Lung (tissue), 11 donors: ENCODE measurements at regions not wholly inside any gene's neighbourhood (a gene's known extent, or its start where the extent isn't known, plus 50 kb on each side); places are given as distances from the start of the nearest gene placed in this dataset.

Experiments
- ATAC-seq: fragments of 200-7000 bp; cut with Tn5 transposase; one replicate; pipeline ENCODE4 v1.9.1; 2020; ENCODE audit warnings: moderate number of reproducible peaks; ENCODE audit not compliant: insufficient read depth, low FRiP score
- DNase-seq, 3 donors: peaks; one replicate each; pipeline ENCODE4 v3.0.0-alpha.2; 2013 to 2017
- H3K27ac ChIP-seq, 2 donors: one replicate each; pipeline ENCODE4 v1.5.1; 2013; ENCODE audit warnings: mild to moderate bottlenecking in 2 of 2, moderate library complexity in 2 of 2, control low read depth in 1 of 2, inconsistent platforms in 1 of 2, low read depth in 1 of 2, low read length in 1 of 2
- H3K27me3 ChIP-seq, 3 donors: one replicate each; pipeline ENCODE4 v1.5.1; 2013; ENCODE audit warnings: low read length in 2 of 3; ENCODE audit not compliant: control insufficient read depth in 3 of 3, insufficient read depth in 3 of 3
- H3K36me3 ChIP-seq, 4 donors: one replicate each; pipeline ENCODE4 v1.5.1; 2013; ENCODE audit warnings: low read length in 4 of 4, mild to moderate bottlenecking in 1 of 4, moderate library complexity in 1 of 4; ENCODE audit not compliant: control insufficient read depth in 4 of 4, insufficient read depth in 4 of 4
- H3K4me1 ChIP-seq, 5 donors: one replicate each; pipeline ENCODE4 v1.5.1; 2013; ENCODE audit warnings: low read length in 5 of 5, mild to moderate bottlenecking in 2 of 5, moderate library complexity in 1 of 5; ENCODE audit not compliant: control insufficient read depth in 5 of 5, insufficient read depth in 5 of 5
- H3K4me3 ChIP-seq: one replicate; pipeline ENCODE4 v1.5.1; 2013; ENCODE audit warnings: mild to moderate bottlenecking, control low read depth, moderate library complexity
- H3K9ac ChIP-seq, 2 donors: one replicate each; pipeline ENCODE4 v1.5.1; 2013; ENCODE audit warnings: low read length in 2 of 2, control low read depth in 1 of 2; ENCODE audit not compliant: insufficient read depth in 1 of 2
- H3K9me3 ChIP-seq, 4 donors: one replicate each; pipeline ENCODE4 v1.5.1; 2013; ENCODE audit warnings: low read length in 3 of 4, mild to moderate bottlenecking in 1 of 4, moderate library complexity in 1 of 4; ENCODE audit not compliant: control insufficient read depth in 4 of 4, insufficient read depth in 3 of 4
- WGBS, 2 donors: extraction: QIAGEN DNeasy Blood & Tissue Kit; methylation state at CpG; one replicate each; pipeline ENCODE4 v1.1.7; 2013; 5-methylcytosine and 5-hydroxymethylcytosine counted together
- TF ChIP-seq, protein P1 (sequence below): IDR thresholded peaks from 2 replicates; pipeline ENCODE4 v1.5.1; 2012; ENCODE audit warnings: mild to moderate bottlenecking; ENCODE audit errors: control extremely low read depth, extremely low read depth
- donor health status: control.
- donor health status: control.
- donor health status: Bipolar disorder and iron deficiency.
- donor health status: healthy.
- donor health status: DM: yes; HTN: yes; CAD: no.

DNA sequence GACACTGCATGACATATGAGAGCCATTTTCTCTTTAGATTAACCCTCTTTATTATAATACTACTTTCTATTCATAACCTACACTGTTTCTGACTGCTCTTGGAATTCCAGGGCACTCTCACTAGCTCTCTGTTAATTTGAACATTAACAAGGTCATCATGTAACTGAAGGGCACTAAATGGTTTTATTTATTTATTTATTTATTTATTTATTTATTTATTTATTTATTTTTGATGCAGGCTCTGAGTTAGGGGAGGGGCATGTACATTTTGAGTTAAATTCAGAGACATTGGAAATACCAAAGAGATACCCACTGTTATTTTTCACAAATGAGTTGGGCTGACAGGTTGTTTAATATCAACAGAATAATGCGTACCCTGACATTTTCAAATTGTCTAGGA, 1038.7 kb upstream of the NRXN1 start:
- ATAC-seq = no peak
- TF ChIP-seq, protein P1, sequence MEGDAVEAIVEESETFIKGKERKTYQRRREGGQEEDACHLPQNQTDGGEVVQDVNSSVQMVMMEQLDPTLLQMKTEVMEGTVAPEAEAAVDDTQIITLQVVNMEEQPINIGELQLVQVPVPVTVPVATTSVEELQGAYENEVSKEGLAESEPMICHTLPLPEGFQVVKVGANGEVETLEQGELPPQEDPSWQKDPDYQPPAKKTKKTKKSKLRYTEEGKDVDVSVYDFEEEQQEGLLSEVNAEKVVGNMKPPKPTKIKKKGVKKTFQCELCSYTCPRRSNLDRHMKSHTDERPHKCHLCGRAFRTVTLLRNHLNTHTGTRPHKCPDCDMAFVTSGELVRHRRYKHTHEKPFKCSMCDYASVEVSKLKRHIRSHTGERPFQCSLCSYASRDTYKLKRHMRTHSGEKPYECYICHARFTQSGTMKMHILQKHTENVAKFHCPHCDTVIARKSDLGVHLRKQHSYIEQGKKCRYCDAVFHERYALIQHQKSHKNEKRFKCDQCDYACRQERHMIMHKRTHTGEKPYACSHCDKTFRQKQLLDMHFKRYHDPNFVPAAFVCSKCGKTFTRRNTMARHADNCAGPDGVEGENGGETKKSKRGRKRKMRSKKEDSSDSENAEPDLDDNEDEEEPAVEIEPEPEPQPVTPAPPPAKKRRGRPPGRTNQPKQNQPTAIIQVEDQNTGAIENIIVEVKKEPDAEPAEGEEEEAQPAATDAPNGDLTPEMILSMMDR = no peak
- Histone ChIP-seq H3K9ac (no peak overlapping the region), H3K9me3 (peaks cover 0 to 2% (median 0%) of the 10 kb centered on the region in 4 donors), H3K36me3 (no peaks in the 10 kb centered on the region), H3K27ac (no peak overlapping the region), H3K4me3 (no peak overlapping the region), H3K27me3 (no peaks in the 10 kb centered on the region), H3K4me1 (no peaks in the 10 kb centered on the region)
- no peak for DNase-seq
- WGBS, 2 donors = 94 to 95% methylated on average over 1 of the region's 1 CpG

- Histone ChIP-seq H3K27ac (no peak overlapping the region), H3K9ac (no peak overlapping the region), H3K36me3 (no peaks in the 10 kb centered on the region), H3K27me3 (no peaks in the 10 kb centered on the region), H3K4me1 (no peaks in the 10 kb centered on the region), H3K9me3 (no peaks in the 10 kb centered on the region), H3K4me3 (no peak overlapping the region)
- ATAC-seq (no peak), DNase-seq (no peak)
- 91% methylated on average over 4 of the region's 4 CpGs for WGBS, 2 donors
- TF ChIP-seq, protein P1 = no peak
Observed at GRCh38 chr2:52064234-52064633, 1032.3 kb upstream of the NRXN1 start.

DNA sequence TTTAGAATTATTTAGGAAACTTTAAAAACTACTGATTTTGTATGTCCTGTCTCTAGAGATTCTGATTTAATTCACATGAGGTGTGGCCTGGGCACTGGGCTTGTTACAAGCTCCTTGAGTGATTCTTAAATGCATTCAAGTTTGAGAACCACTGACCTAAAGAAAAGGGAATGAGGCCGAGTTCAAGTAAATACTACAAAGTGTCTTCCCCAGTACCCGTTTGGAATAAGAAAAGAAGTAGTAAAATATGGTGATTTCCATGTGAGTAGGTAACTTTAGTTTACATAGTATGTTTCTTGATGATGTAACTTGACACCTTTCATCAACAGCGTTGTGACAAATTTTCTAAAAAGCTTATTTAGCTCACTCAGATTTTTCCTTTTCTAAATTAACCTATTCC, 1022.9 kb upstream of the NRXN1 start:
- 44 to 50% methylated on average over 3 of the region's 3 CpGs for WGBS, 2 donors
- Histone ChIP-seq H3K9me3 (peaks cover 0 to 4% (median under 1%) of the 10 kb centered on the region in 4 donors), H3K27ac (no peak overlapping the region), H3K27me3 (no peaks in the 10 kb centered on the region), H3K36me3 (no peaks in the 10 kb centered on the region), H3K9ac (no peak overlapping the region), H3K4me1 (no peaks in the 10 kb centered on the region), H3K4me3 (no peak overlapping the region)
- DNase-seq (no peak), ATAC-seq (no peak)
- TF ChIP-seq, protein P1 = no peak

GRCh38 chr2:52036853-52037252, 1004.9 kb upstream of the NRXN1 start:
- H3K9ac ChIP-seq = no peak overlapping the region
- no peak overlapping the region for H3K27ac ChIP-seq
- H3K27me3 ChIP-seq = no peaks in the 10 kb centered on the region
- no peaks in the 10 kb centered on the region for H3K9me3 ChIP-seq
- no peaks in the 10 kb centered on the region for H3K36me3 ChIP-seq
- DNase-seq (no peak), ATAC-seq (no peak)
- TF ChIP-seq, protein P1 = no peak
- no peaks in the 10 kb centered on the region for H3K4me1 ChIP-seq
- H3K4me3 ChIP-seq = no peak overlapping the region
- 83 to 87% methylated on average over 1 of the region's 1 CpG for WGBS, 2 donors
